Fibroblast of pulmonary artery (primary cell): ENCODE measurements at regions not wholly inside any gene's neighbourhood (a gene's known extent, or its start where the extent isn't known, plus 50 kb on each side); places are given as distances from the start of the nearest gene placed in this dataset.
"Not testable (repeated sequence)": the region's sequence is repeated elsewhere in the genome, so short reads cannot be mapped to it uniquely, and the experiment has no call there.

Experiments
- DNase-seq: peaks from one replicate; pipeline ENCODE4 v3.0.0-alpha.2; 2010; ENCODE audit warnings: low read depth
- H3K4me3 ChIP-seq: replicated peaks from 2 replicates; pipeline ENCODE4 v1.5.1; 2011; ENCODE audit warnings: low read depth, mild to moderate bottlenecking, control low read depth, low read length, moderate library complexity
- TF ChIP-seq, protein P1 (sequence below): IDR thresholded peaks from 2 replicates; pipeline ENCODE4 v1.5.1; 2011; ENCODE audit warnings: mild to moderate bottlenecking, control low read depth, low read length, inconsistent platforms; ENCODE audit errors: missing control alignments

DNA sequence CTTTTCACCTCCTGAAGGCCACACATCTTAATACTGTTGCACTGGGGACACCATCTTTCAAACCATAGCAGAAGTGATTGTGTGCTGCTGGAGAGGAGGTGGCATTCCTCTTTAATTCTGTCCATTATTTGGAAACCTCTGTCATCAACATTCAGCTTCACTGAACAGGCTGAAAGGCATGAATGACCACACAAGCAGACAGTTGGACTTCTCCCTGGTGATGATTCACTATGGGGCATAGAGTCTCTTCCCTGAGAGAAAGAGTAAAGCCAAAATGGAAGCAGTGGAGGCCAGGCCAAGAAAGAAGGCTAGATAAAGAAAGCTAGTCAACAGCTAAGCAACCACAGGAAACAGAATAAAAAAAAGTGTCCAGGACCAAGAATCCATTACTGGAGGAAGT is 113.1 kb upstream of the VSTM2A start:
- no peak for DNase-seq
- no peak overlapping the region for H3K4me3 ChIP-seq
- TF ChIP-seq, protein P1, sequence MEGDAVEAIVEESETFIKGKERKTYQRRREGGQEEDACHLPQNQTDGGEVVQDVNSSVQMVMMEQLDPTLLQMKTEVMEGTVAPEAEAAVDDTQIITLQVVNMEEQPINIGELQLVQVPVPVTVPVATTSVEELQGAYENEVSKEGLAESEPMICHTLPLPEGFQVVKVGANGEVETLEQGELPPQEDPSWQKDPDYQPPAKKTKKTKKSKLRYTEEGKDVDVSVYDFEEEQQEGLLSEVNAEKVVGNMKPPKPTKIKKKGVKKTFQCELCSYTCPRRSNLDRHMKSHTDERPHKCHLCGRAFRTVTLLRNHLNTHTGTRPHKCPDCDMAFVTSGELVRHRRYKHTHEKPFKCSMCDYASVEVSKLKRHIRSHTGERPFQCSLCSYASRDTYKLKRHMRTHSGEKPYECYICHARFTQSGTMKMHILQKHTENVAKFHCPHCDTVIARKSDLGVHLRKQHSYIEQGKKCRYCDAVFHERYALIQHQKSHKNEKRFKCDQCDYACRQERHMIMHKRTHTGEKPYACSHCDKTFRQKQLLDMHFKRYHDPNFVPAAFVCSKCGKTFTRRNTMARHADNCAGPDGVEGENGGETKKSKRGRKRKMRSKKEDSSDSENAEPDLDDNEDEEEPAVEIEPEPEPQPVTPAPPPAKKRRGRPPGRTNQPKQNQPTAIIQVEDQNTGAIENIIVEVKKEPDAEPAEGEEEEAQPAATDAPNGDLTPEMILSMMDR: no peak

DNA sequence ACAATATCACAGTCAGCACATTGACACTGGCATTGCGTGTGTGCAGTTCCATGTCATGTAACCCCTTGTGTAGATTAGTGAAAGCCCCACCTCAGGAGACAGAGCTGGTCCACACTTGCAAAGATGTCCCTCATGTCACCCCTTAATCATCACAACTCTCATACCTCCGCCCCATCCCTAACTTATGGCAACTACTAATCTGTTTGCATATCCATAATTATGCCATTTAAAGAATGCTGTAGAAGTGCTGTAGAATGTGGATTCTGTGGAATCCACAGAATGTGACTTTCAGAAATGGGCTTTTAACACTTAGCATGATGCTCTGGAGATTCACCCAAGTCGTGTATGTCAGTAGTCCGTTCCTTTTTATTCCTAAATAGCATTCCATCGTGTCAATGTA is 102.8 kb upstream of the VSTM2A start:
- H3K4me3 ChIP-seq: no peak overlapping the region
- DNase-seq: no peak
- TF ChIP-seq, protein P1: no peak

DNA sequence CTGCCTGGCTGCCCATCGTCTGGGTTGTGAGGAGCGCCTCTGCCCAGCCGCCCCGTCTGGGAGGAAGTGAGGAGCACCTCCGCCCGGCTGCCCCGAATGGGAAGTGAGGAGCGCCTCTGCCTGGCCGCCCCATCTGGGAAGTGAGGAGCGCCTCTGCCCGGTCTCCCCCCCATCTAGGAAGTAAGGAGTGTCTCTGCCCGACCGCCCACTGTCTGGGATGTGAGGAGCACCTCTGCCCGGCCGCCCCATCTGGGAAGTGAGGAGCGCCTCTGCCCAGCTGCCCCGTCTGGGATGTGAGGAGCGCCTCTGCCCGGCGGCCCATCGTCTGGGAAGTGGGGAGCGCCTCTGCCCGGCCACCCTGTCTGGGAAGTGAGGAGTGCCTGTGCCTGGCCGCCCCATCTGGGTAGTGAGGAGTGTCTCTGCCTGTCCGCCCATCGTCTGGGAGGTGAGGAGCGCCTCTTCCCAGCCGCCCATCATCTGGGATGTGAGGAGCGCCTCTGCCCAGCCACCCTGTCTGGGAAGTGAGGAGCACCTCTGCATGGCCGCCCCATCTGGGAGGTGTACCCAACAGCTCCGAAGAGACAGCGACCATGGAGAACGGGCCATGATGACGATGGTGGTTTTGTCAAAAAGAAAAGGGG is 98.0 kb upstream of the VSTM2A start:
- H3K4me3 ChIP-seq, DNase-seq: not testable (repeated sequence)

DNA sequence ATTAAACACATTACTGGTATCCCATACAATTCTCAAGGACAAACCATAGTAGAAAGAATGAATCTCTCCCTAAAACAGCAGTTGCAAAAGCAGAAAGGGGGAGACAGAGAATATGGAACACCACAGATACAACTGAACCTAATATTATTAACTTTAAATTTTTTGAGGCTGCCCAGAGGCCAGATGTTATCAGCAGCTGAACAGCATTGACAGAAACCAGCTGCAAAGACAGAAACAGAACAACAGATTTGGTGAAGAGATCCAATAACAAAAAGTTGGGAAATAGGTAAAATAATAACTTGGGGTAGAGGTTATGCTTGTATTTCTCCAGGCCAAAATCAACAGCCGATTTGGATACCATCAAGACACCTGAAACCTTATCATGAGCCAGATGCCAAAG is 89.0 kb upstream of the VSTM2A start:
- not testable (repeated sequence) for DNase-seq, H3K4me3 ChIP-seq

DNA sequence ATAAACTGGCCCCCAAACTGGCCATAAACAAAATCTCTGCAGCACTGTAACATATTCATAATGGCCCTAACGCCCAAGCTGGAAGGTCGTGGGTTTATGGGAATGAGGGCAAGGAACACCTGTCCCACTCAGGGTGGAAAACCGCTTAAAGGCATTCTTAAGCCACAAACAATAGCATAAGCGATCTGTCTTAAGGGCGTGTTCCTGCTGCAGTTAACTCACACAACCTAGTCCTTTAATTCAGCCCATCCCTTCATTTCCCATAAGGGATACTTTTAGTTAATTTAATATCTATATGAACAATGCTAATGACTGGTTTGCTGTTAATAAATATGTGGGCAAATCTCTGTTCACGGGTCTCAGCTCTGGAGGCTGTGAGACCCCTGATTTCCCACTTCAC is 87.5 kb upstream of the VSTM2A start:
- H3K4me3 ChIP-seq, DNase-seq: not testable (repeated sequence)

DNA sequence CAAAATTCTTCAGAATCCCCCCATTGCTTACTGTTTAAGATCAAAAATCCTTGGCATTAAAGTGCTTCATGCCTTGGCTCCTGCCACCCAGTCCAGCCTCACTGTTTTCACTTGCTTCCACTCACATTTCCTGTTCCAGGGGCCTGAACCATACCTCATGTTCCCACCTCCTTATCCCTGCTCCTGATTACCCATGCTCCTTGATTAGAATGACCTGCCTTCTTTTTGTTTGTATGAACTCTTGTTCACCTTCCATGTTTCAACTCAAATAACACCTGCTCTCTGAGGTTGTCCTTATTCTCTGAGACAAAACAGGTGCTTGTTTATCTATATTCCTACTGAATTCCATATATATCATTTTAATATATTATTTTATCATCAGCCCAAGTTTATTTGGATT is 77.1 kb upstream of the VSTM2A start:
- TF ChIP-seq, protein P1: no peak

DNA sequence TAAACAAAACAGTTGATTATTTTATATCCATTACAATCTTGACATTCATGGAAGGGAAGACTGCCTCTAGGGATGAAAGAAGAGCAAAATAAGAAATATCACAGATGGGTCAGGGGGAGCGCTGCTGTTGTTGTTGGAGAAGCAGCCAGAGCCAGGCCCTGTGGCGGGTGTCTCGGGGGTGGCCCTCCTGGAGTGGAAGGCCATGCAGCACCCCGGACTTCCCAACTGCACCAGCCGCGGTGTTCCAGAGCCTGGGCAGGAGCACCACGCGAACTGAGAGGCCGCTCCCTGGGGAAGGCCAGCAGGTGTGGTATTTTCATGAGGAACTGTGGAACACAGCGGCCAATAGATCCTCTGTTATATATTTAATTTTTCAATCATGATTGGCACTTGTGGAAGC is 72.4 kb upstream of the VSTM2A start:
- TF ChIP-seq, protein P1: no peak
- H3K4me3 ChIP-seq: no peak overlapping the region
- DNase-seq: no peak

More for the DNA sequence above, 77.1 kb upstream of the VSTM2A start:
- DNase-seq: no peak
- H3K4me3 ChIP-seq: no peak overlapping the region

DNA sequence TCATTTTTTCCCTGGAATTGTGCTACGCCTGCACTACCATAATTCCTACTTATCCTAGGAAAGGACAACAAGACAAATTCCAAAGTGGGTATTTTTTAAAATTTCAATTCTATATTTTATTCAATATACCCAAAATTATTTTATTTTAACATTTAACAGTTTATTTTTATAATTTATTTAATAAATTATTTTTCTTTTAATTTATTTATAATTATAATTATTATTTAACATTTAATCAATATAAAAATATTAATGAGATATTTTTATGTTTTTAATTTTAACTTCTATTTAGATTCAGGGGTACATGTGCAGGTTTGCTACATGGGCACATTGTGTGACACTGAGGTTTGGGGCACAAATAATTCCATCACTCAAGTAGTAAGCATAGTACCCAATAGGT is 65.6 kb upstream of the VSTM2A start:
- TF ChIP-seq, protein P1: no peak
- no peak for DNase-seq
- no peak overlapping the region for H3K4me3 ChIP-seq

DNA sequence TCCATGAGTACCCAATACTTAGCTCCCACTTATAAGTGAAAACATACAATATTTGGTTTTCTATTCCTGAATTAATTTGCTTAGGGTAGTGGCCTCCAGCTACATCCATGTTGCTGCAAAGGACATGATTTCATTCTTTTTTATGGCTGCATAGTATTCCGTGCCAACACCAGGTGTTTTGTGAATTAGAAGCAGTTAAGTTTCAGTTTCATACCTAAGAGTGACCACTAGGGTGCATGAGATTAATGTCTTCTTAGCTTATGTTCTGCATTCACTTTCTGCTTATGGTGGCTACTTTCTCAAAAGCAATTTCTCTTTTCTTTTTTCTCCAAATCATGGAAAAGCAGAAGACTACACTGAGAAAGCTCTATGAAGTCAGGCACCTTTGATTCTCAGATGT is 65.1 kb upstream of the VSTM2A start:
- TF ChIP-seq, protein P1: no peak
- no peak for DNase-seq
- no peak overlapping the region for H3K4me3 ChIP-seq
